ENCODE measurements at regions not wholly inside any gene's neighbourhood (a gene's known extent, or its start where the extent isn't known, plus 50 kb on each side); places are given as distances from the start of the nearest gene placed in this dataset.

DNA sequence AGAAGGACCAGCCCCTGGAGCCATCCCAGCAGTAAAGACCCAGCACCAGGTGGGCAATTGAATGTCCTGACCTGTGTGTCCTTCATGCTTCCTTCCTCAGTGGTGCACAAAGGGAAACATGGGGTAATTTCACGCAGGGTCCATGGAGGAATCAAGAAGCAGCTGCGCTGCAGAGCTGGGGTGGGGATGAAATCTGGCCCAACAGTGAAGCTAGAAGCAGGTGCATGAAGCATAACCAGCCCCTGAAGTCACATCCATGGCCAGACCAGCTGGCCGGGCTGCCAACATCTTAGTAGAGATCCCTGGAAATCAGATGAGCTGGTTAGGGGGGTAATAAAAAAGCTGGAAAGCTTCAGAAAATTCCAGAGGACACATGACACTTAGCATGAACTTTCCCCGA lies 646.7 kb upstream of the DEFB115 start:
- Histone ChIP-seq H3K27ac (ENCODE audit: low read depth in 1 of 2, low read length in 2 of 2) (no peak overlapping the region), H3K4me1 (ENCODE audit: control insufficient read depth in 4 of 4, insufficient read depth in 4 of 4, low read length in 3 of 4) (no peaks in the 10 kb centered on the region), H3K27me3 (ENCODE audit: control insufficient read depth in 4 of 4, insufficient read depth in 4 of 4, low read length in 3 of 4) (no peaks in the 10 kb centered on the region), H3K4me3 (ENCODE audit: low read depth in 1 of 3, low read length in 3 of 3) (no peak overlapping the region), H3K36me3 (ENCODE audit: control insufficient read depth in 4 of 4, insufficient read depth in 3 of 4, low read depth in 1 of 4, low read length in 3 of 4) (no peaks in the 10 kb centered on the region), H3K9ac (ENCODE audit: low read depth in 1 of 2, low read length in 2 of 2) (no peak overlapping the region), H3K9me3 (ENCODE audit: control insufficient read depth in 4 of 4, low read length in 3 of 4) (peaks cover 5 to 25% (median 11%) of the 10 kb centered on the region in 4 donors)
- WGBS: 73% methylated on average over 4 of the region's 4 CpGs
- DNase-seq (ENCODE audit: low spot score): no peak
- TF ChIP-seq EGR1 (IDR thresholded peaks at IDR 0.05; ENCODE audit: low read depth in 2 of 2): no peak
- no peak for TF ChIP-seq CTCF (IDR thresholded peaks at IDR 0.05; ENCODE audit: low read depth, low read length, missing input control)
- TF ChIP-seq, protein P1, sequence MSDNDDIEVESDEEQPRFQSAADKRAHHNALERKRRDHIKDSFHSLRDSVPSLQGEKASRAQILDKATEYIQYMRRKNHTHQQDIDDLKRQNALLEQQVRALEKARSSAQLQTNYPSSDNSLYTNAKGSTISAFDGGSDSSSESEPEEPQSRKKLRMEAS (IDR thresholded peaks at IDR 0.05): no peak
- TF ChIP-seq, protein P2, sequence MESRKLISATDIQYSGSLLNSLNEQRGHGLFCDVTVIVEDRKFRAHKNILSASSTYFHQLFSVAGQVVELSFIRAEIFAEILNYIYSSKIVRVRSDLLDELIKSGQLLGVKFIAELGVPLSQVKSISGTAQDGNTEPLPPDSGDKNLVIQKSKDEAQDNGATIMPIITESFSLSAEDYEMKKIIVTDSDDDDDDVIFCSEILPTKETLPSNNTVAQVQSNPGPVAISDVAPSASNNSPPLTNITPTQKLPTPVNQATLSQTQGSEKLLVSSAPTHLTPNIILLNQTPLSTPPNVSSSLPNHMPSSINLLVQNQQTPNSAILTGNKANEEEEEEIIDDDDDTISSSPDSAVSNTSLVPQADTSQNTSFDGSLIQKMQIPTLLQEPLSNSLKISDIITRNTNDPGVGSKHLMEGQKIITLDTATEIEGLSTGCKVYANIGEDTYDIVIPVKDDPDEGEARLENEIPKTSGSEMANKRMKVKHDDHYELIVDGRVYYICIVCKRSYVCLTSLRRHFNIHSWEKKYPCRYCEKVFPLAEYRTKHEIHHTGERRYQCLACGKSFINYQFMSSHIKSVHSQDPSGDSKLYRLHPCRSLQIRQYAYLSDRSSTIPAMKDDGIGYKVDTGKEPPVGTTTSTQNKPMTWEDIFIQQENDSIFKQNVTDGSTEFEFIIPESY (IDR thresholded peaks at IDR 0.05): no peak
- TF ChIP-seq, protein P3, sequence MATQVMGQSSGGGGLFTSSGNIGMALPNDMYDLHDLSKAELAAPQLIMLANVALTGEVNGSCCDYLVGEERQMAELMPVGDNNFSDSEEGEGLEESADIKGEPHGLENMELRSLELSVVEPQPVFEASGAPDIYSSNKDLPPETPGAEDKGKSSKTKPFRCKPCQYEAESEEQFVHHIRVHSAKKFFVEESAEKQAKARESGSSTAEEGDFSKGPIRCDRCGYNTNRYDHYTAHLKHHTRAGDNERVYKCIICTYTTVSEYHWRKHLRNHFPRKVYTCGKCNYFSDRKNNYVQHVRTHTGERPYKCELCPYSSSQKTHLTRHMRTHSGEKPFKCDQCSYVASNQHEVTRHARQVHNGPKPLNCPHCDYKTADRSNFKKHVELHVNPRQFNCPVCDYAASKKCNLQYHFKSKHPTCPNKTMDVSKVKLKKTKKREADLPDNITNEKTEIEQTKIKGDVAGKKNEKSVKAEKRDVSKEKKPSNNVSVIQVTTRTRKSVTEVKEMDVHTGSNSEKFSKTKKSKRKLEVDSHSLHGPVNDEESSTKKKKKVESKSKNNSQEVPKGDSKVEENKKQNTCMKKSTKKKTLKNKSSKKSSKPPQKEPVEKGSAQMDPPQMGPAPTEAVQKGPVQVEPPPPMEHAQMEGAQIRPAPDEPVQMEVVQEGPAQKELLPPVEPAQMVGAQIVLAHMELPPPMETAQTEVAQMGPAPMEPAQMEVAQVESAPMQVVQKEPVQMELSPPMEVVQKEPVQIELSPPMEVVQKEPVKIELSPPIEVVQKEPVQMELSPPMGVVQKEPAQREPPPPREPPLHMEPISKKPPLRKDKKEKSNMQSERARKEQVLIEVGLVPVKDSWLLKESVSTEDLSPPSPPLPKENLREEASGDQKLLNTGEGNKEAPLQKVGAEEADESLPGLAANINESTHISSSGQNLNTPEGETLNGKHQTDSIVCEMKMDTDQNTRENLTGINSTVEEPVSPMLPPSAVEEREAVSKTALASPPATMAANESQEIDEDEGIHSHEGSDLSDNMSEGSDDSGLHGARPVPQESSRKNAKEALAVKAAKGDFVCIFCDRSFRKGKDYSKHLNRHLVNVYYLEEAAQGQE (IDR thresholded peaks at IDR 0.05): no peak
- no peak for TF ChIP-seq SP1 (IDR thresholded peaks at IDR 0.05)
- no peak for TF ChIP-seq ATF3 (IDR thresholded peaks at IDR 0.05)
- TF ChIP-seq FOXA1 (IDR thresholded peaks at IDR 0.05): no peak
- TF ChIP-seq HNF4G (IDR thresholded peaks at IDR 0.05): no peak
- no peak for TF ChIP-seq GABPA (IDR thresholded peaks at IDR 0.05 in 1 of 2, conservative IDR thresholded peaks at IDR 0.05 in 1 of 2)
- TF ChIP-seq TAF1 (conservative IDR thresholded peaks at IDR 0.05): no peak
- TF ChIP-seq JUND (IDR thresholded peaks at IDR 0.05): no peak
- no peak for TF ChIP-seq NR2F2 (IDR thresholded peaks at IDR 0.05)
- TF ChIP-seq RXRA (IDR thresholded peaks at IDR 0.05): no peak
- no peak for TF ChIP-seq YY1 (IDR thresholded peaks at IDR 0.05)
- TF ChIP-seq RAD21 (IDR thresholded peaks at IDR 0.05): no peak
- no peak for TF ChIP-seq FOXA2 (IDR thresholded peaks at IDR 0.05)
- no peak for TF ChIP-seq HNF4A (conservative IDR thresholded peaks at IDR 0.05)

All from liver (tissue), 8 donors.